ENCODE measurements at regions not wholly inside any gene's neighbourhood (a gene's known extent, or its start where the extent isn't known, plus 50 kb on each side); places are given as distances from the start of the nearest gene placed in this dataset.
A peak's percentile ranks its signal among the peaks of the same experiment; 100 is the strongest.

GRCh38 chr14:57038689-57039088 is 228.4 kb upstream of the OTX2 start:
- Histone ChIP-seq H3K36me3 (replicated peaks; ENCODE audit: low read depth, low read length) (no peaks in the 10 kb centered on the region), H3K4me3 (ENCODE audit: low read length) (peak overlapping the region; percentile 1; the same call in 1 of the 2 replicates), H2AFZ (ENCODE audit: low read depth, low read length) (no peak overlapping the region), H3K9me3 (ENCODE audit: insufficient read depth, low read length) (no peaks in the 10 kb centered on the region), H3K9ac (ENCODE audit: low read length) (no peak overlapping the region), H3K4me2 (ENCODE audit: low read length) (peak overlapping the region; percentile 22; the same call in 1 of the 2 replicates), H3K27ac (ENCODE audit: low read length) (no peak overlapping the region), H4K20me1 (ENCODE audit: insufficient read depth, low read length) (no peaks in the 10 kb centered on the region), H3K79me2 (ENCODE audit: low read length) (no peaks in the 10 kb centered on the region), H3K27me3 (ENCODE audit: low read depth, low read length) (no peaks in the 10 kb centered on the region), H3K4me1 (ENCODE audit: low read length) (peaks cover 13% of the 10 kb centered on the region)
- TF ChIP-seq CTCF (IDR thresholded peaks at IDR 0.05; ENCODE audit: low read depth, low read length) = no peak
- no peak for TF ChIP-seq EZH2phosphoT487 (IDR thresholded peaks at IDR 0.05; ENCODE audit: low read depth)

GRCh38 chr14:57031474-57031873 is 221.2 kb upstream of the OTX2 start:
- Histone ChIP-seq H3K9me3 (ENCODE audit: insufficient read depth, low read length) (no peaks in the 10 kb centered on the region), H3K27ac (ENCODE audit: low read length) (no peak overlapping the region), H4K20me1 (ENCODE audit: insufficient read depth, low read length) (no peaks in the 10 kb centered on the region)

GRCh38 chr14:57029620-57030253 is 219.5 kb upstream of the OTX2 start:
- Histone ChIP-seq H2AFZ (ENCODE audit: low read depth, low read length) (no peak overlapping the region), H3K4me1 (ENCODE audit: low read length) (no peaks in the 10 kb centered on the region), H4K20me1 (ENCODE audit: insufficient read depth, low read length) (no peaks in the 10 kb centered on the region), H3K79me2 (ENCODE audit: low read length) (no peaks in the 10 kb centered on the region), H3K27me3 (ENCODE audit: low read depth, low read length) (no peaks in the 10 kb centered on the region), H3K9me3 (ENCODE audit: insufficient read depth, low read length) (no peaks in the 10 kb centered on the region), H3K4me2 (ENCODE audit: low read length) (no peak overlapping the region), H3K9ac (ENCODE audit: low read length) (no peak overlapping the region), H3K36me3 (replicated peaks; ENCODE audit: low read depth, low read length) (no peaks in the 10 kb centered on the region), H3K4me3 (ENCODE audit: low read length) (no peak overlapping the region), H3K27ac (ENCODE audit: low read length) (no peak overlapping the region)
- TF ChIP-seq EZH2phosphoT487 (IDR thresholded peaks at IDR 0.05; ENCODE audit: low read depth) = no peak
- no peak for TF ChIP-seq CTCF (IDR thresholded peaks at IDR 0.05; ENCODE audit: low read depth, low read length)

More at GRCh38 chr14:57031474-57031873, 221.2 kb upstream of the OTX2 start:
- Histone ChIP-seq H3K36me3 (replicated peaks; ENCODE audit: low read depth, low read length) (no peaks in the 10 kb centered on the region), H3K9ac (ENCODE audit: low read length) (no peak overlapping the region), H2AFZ (ENCODE audit: low read depth, low read length) (no peak overlapping the region), H3K4me2 (ENCODE audit: low read length) (no peak overlapping the region), H3K4me1 (ENCODE audit: low read length) (no peaks in the 10 kb centered on the region), H3K27me3 (ENCODE audit: low read depth, low read length) (no peaks in the 10 kb centered on the region), H3K79me2 (ENCODE audit: low read length) (no peaks in the 10 kb centered on the region), H3K4me3 (ENCODE audit: low read length) (no peak overlapping the region)
- TF ChIP-seq EZH2phosphoT487 (IDR thresholded peaks at IDR 0.05; ENCODE audit: low read depth) = no peak
- TF ChIP-seq CTCF (IDR thresholded peaks at IDR 0.05; ENCODE audit: low read depth, low read length) = no peak

GRCh38 chr14:57025456-57025855 is 215.2 kb upstream of the OTX2 start:
- Histone ChIP-seq H3K4me1 (ENCODE audit: low read length) (no peaks in the 10 kb centered on the region), H3K4me3 (ENCODE audit: low read length) (no peak overlapping the region), H3K27me3 (ENCODE audit: low read depth, low read length) (no peaks in the 10 kb centered on the region), H3K9me3 (ENCODE audit: insufficient read depth, low read length) (no peaks in the 10 kb centered on the region), H4K20me1 (ENCODE audit: insufficient read depth, low read length) (no peaks in the 10 kb centered on the region), H3K9ac (ENCODE audit: low read length) (no peak overlapping the region), H3K79me2 (ENCODE audit: low read length) (no peaks in the 10 kb centered on the region), H2AFZ (ENCODE audit: low read depth, low read length) (no peak overlapping the region), H3K4me2 (ENCODE audit: low read length) (no peak overlapping the region), H3K36me3 (replicated peaks; ENCODE audit: low read depth, low read length) (no peaks in the 10 kb centered on the region), H3K27ac (ENCODE audit: low read length) (no peak overlapping the region)
- TF ChIP-seq EZH2phosphoT487 (IDR thresholded peaks at IDR 0.05; ENCODE audit: low read depth) (no peak), CTCF (IDR thresholded peaks at IDR 0.05; ENCODE audit: low read depth, low read length) (no peak)

Data from OCI-LY3 (cell line).